Epithelial cell of esophagus (primary cell): ENCODE measurements at regions not wholly inside any gene's neighbourhood (a gene's known extent, or its start where the extent isn't known, plus 50 kb on each side); places are given as distances from the start of the nearest gene placed in this dataset.

Experiments used
- DNase-seq: peaks from one replicate; pipeline ENCODE4 v3.0.0; 2010; ENCODE audit warnings: low read depth
- H3K4me3 ChIP-seq: 2 replicates; pipeline ENCODE4 v1.5.1; 2011; ENCODE audit warnings: mild to moderate bottlenecking, low read length, control low read depth
- TF ChIP-seq, protein P1 (sequence below): IDR thresholded peaks from 2 replicates; pipeline ENCODE4 v1.5.1; 2011; ENCODE audit warnings: low read depth, mild to moderate bottlenecking, low read length, control low read depth, inconsistent platforms; ENCODE audit not compliant: insufficient read depth; ENCODE audit errors: missing control alignments

DNA sequence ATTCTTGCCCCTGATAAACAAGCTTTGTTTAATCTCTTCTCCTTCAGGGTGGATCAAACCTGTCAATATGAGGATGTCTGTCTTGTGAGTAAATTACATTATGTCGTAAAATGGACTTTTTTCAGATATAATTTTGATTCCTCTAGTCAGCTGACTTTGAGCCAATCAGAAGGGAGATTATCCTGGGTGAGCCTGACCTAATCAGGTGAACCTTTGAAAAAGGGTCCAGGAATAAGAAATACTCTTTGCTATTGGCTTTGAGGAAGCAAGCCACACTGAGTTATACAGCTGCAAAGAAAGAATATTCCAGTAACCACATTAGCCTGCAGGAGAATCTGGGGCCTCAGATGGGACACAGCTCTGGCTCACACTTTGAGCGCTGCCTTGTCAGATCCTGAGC, 304.3 kb upstream of the ARRDC3 start:
- TF ChIP-seq, protein P1, sequence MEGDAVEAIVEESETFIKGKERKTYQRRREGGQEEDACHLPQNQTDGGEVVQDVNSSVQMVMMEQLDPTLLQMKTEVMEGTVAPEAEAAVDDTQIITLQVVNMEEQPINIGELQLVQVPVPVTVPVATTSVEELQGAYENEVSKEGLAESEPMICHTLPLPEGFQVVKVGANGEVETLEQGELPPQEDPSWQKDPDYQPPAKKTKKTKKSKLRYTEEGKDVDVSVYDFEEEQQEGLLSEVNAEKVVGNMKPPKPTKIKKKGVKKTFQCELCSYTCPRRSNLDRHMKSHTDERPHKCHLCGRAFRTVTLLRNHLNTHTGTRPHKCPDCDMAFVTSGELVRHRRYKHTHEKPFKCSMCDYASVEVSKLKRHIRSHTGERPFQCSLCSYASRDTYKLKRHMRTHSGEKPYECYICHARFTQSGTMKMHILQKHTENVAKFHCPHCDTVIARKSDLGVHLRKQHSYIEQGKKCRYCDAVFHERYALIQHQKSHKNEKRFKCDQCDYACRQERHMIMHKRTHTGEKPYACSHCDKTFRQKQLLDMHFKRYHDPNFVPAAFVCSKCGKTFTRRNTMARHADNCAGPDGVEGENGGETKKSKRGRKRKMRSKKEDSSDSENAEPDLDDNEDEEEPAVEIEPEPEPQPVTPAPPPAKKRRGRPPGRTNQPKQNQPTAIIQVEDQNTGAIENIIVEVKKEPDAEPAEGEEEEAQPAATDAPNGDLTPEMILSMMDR, result no peak
- no peak for DNase-seq
- no peak overlapping the region for H3K4me3 ChIP-seq

DNA sequence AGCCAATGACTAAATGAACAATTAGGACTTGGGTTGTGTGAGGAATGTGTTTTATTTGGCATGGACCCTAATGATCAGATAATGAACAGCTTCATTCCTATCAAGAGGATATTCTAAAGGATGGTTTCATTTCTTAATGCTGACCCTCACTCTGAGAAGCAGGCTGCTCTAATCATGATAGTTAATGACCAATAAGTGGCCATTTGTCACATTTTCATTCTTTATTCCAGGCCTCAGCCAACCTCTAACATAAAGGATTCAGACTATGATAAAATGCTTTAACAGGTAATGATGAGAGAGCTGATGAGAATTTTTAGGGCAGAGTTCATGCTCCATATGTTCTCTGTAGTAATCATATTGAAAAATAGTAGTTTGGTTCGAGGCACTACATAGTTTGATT, 301.5 kb upstream of the ARRDC3 start:
- DNase-seq, result no peak
- no peak overlapping the region for H3K4me3 ChIP-seq
- TF ChIP-seq, protein P1, result no peak

- DNase-seq, result no peak
- no peak overlapping the region for H3K4me3 ChIP-seq
- TF ChIP-seq, protein P1, result no peak
Observed at GRCh38 chr5:91670563-91670962, 287.4 kb upstream of the ARRDC3 start.

DNA sequence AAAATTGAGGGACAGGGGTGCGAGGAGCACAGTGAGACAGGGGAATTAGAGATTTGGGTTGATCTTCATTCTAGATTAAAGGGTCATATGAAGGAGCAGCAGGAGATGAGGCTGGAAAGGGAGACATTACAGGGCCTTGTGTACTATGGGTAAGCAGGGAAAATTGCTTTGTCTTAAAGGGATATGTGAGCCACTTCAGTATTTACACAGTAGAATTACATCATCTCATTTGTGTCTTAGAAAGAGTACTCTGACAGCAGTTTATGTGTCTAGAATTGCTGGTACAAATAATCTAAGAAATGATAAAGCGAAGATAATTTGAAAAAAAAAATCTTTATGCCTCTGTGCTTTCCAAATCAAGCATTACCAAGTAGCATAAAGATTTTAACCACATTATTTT, 287.0 kb upstream of the ARRDC3 start:
- TF ChIP-seq, protein P1, result no peak
- no peak overlapping the region for H3K4me3 ChIP-seq
- DNase-seq, result no peak

- H3K4me3 ChIP-seq, result no peak overlapping the region
- DNase-seq, result no peak
- TF ChIP-seq, protein P1, result no peak
Observed at GRCh38 chr5:91668261-91668660, 285.1 kb upstream of the ARRDC3 start.

DNA sequence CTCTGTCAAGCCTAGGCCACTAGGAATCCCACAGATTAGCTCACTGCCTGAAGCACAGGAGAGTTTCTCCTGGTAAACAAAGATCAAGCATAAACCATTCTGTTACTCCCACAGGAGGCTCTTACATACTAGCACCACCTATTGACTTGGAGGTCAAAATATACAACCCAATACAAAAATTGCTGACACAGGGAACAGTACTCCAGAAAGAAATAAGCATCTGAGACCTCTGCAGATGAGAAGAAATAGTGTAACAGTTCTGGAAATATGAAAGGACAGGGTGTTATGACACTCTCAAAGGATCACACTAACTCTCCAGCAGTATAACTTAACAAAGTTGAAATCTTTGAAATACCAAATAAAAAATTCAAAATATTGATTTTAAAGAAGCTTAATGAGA, 269.6 kb upstream of the ARRDC3 start:
- H3K4me3 ChIP-seq, result no peak overlapping the region
- TF ChIP-seq, protein P1, result no peak
- DNase-seq, result no peak

GRCh38 chr5:91651704-91652103, 268.6 kb upstream of the ARRDC3 start:
- DNase-seq, result no peak
- no peak overlapping the region for H3K4me3 ChIP-seq
- TF ChIP-seq, protein P1, result no peak
